AG09319 (cell line): ENCODE measurements at regions not wholly inside any gene's neighbourhood (a gene's known extent, or its start where the extent isn't known, plus 50 kb on each side); places are given as distances from the start of the nearest gene placed in this dataset.

ENCODE experiments used
- DNase-seq: peaks from one replicate; pipeline ENCODE4 v3.0.0-alpha.2; 2010; ENCODE audit warnings: low read depth; ENCODE audit errors: extremely low read depth
- TF ChIP-seq, protein P1 (sequence below): IDR thresholded peaks from 2 replicates; pipeline ENCODE4 v1.5.1; 2011; ENCODE audit warnings: low read depth, mild to moderate bottlenecking, inconsistent platforms, low read length, moderate library complexity

DNA sequence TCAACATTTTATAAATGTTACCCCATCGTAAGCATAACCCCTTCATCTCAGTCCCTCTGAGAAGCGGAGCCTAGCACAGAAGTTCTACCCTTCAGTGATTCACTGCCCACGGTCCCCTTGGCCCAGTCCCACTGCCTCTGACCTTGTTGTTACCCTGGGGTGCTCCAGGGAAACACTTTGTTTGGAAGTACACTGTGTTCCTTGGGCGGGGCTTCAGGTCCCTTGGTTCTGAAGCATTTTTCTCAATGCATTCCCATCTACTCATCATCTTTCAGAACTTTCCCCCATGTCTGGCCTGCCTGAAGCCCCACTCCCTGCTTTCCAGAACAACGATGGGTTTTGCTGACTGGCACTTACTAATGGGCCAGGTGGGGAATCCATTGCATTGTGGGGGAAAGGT, 296.2 kb downstream of the FOXA2 start:
- no peak for DNase-seq
- TF ChIP-seq, protein P1, sequence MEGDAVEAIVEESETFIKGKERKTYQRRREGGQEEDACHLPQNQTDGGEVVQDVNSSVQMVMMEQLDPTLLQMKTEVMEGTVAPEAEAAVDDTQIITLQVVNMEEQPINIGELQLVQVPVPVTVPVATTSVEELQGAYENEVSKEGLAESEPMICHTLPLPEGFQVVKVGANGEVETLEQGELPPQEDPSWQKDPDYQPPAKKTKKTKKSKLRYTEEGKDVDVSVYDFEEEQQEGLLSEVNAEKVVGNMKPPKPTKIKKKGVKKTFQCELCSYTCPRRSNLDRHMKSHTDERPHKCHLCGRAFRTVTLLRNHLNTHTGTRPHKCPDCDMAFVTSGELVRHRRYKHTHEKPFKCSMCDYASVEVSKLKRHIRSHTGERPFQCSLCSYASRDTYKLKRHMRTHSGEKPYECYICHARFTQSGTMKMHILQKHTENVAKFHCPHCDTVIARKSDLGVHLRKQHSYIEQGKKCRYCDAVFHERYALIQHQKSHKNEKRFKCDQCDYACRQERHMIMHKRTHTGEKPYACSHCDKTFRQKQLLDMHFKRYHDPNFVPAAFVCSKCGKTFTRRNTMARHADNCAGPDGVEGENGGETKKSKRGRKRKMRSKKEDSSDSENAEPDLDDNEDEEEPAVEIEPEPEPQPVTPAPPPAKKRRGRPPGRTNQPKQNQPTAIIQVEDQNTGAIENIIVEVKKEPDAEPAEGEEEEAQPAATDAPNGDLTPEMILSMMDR = no peak

DNA sequence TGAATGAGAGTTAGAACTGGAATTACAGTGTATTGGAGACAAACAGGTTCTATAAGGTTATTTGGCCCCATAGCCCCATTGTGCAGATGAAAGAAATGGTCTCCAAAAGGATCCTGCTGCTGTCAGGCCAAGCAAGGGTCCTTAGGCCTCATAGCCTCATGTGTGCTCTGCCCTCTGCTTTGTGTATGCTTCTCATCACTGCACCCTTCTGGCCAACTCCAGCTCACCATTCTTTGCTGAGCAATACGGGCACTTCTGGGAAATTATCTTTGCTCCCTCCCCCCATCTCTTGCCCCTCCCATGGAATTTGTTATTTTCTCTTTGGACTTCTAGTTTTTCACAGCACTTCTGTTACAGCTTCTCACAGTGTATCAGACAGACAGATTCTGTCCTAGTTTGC, 298.8 kb downstream of the FOXA2 start:
- TF ChIP-seq, protein P1 = no peak

DNA sequence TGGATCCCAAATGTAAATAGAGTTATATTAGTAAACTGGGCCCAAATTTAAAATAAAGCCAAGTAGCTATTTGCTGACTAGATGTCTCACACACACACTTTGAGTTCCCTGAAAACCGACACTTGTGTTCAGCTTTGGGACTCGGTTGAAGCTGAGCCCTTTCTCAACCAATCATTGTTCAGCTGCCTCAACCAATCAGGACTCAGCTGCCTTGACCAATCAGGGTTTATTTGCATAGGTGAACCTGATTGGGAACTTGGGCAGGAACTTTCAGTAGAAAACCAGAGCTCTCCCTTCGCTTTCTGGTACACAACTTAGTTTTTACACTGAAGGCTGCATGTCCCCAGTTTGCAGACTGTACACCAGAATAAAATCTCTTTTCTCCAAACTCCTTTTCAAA, 301.7 kb downstream of the FOXA2 start:
- DNase-seq = no peak
- TF ChIP-seq, protein P1 = no peak

More for the DNA sequence above, 298.8 kb downstream of the FOXA2 start:
- no peak for DNase-seq

DNA sequence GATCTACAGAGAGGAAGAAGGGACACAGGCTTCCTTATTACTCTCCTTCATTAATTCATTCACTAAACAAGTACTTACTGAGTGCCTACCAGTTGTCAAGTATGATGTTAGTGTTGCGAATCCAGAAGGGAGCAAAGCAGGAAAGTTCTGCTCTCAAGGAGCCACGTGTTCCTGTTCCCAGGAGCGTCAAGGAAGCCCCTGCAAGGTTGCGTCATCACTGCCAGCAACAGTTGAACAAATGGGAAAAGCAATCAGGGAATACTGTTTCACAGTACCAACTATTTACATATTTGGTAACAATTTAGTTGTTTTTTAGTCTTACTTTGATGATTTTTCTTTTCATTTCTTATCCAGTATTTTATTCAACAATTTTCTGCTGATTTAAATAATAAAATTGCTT, 310.0 kb downstream of the FOXA2 start:
- no peak for DNase-seq
- TF ChIP-seq, protein P1 = no peak

DNA sequence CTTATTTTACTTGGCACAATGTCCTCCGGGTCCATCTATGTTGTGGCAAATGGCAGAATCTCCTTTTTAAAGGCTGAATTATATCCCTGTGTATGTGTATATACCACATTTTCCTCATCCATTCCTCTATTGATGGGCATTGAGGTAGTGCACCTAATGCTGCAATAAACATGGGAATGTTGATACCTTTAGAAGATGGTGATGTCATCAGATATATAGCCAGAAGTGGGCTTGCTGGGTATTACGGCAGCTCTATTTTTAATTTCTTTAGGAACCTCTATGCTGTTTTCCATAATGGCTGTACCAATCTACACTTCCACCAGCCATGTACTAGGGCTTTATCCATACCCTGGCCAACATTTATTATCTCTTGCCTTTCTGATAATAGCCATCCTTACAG, 315.7 kb downstream of the FOXA2 start:
- DNase-seq = no peak
- TF ChIP-seq, protein P1 = no peak

DNA sequence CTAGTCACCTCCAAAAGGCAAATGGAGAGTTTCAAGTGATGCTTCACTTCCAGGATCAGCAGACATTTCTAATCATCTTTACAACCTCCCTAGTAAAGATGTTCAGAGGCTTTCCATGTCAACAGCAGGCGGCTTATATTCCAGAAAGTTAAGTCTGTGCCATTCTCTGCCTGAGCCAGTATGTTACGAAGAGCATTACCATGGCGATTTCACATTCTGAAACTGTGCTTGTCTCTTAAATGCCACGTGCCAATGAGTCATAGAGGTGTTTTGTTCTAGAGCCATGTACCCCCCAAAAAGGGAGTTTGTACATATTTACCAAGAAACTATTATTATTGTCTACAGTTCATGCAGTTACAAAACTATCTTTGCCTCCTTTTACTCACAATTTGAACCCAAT, 319.5 kb downstream of the FOXA2 start:
- TF ChIP-seq, protein P1 = no peak
- DNase-seq = no peak

DNA sequence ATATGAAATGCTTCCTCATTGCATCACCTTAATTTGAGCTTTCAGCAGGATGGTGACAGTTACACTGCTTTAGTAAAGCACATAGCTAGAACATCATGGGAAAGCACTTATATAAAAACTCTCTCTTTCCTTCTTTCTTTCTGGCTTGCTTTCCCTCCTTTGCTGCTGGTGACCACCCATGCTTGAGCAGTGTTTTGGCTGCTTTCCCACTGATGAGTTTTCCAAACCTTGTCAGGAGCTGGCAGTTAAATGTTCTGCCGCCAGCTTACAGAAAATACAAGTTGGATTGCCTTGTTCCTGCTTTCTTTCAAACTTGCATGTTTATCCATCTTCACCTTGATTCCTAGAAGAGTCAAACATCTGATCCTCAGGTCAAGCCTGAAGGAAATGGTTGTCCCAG, 323.9 kb downstream of the FOXA2 start:
- TF ChIP-seq, protein P1 = no peak
- DNase-seq = no peak
